ENCODE measurements at regions not wholly inside any gene's neighbourhood (a gene's known extent, or its start where the extent isn't known, plus 50 kb on each side); places are given as distances from the start of the nearest gene placed in this dataset.

DNA sequence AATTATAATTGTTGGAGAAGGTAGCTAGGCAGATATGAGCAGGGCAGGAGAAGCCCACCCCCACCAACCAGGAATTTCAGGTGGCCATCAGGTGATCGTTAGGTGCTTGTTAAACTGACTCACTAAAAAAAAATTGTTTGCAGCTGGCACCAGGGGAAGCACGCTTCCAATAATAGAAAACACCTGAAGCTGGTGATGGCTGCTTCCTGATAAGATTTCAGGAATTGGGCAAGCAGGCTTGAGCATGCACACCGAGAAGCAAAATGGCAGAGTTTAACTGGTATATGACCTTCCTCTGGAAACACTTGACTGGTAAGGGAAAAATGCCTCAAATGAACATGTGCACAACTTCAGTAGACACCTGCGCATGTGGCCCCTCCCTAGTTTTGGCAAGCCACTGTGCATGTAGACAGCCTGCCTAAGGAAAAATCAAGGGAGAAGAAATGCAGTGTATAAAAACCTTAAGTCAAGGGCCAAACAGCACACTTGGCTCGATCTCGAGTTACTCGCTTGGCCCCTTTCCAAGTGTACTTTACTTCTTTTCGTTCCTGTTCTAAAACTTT is 292.8 kb downstream of the CCDC85A start:
- H3K4me3 ChIP-seq (replicated peaks in 1 of 3; ENCODE audit: insufficient read depth in 1 of 3, low read depth in 2 of 3, low read length in 3 of 3), result no peak overlapping the region
- intact Hi-C loops (cut with micrococcal nuclease; ENCODE audit: unreplicated experiment), result no loop called here
- H4K20me1 ChIP-seq (ENCODE audit: insufficient read depth, low read length), result no peaks in the 10 kb centered on the region
- peaks cover 23% of the 10 kb centered on the region for H3K9me3 ChIP-seq (ENCODE audit: low read length)
- in situ Hi-C loops (cut with HindIII; ENCODE audit: extremely low pct_ligation_motif_present, low pct_unique_long_range_greater_than_20kb), result no loop called here
- DNase-seq (ENCODE audit: low spot score), result no peak
- no peaks in the 10 kb centered on the region for H3K36me3 ChIP-seq (replicated peaks in 1 of 2; ENCODE audit: control insufficient read depth in 1 of 2, insufficient read depth in 2 of 2, low read length in 2 of 2)
- BruUV-seq (replicated peaks), result no TSS peak
- H3K79me2 ChIP-seq (ENCODE audit: insufficient read depth, low read length), result no peaks in the 10 kb centered on the region
- ChIA-PET CTCF (ENCODE audit: low intra/inter-chr PET ratio, low total read pairs) (no interaction called here), POLR2A (no interaction called here)
- WGBS (ENCODE audit: low lambda C conversion rate), result 20% methylated on average over 8 of the region's 8 CpGs
- H2AFZ ChIP-seq (ENCODE audit: low read length), result no peak overlapping the region
- TF ChIP-seq MNT (IDR thresholded peaks at IDR 0.05), result peak; percentile 39; the same call in 1 of the 2 replicates
- TF ChIP-seq ZNF296 (CRISPR knock-in tag; conservative IDR thresholded peaks at IDR 0.05), result no peak
- no peak for TF ChIP-seq TGIF2 (CRISPR knock-in tag; IDR thresholded peaks at IDR 0.05)
- no peaks in the 10 kb centered on the region for H3K27me3 ChIP-seq (ENCODE audit: control insufficient read depth in 1 of 2, insufficient read depth in 2 of 2, low read length in 2 of 2)
- H3K4me2 ChIP-seq (ENCODE audit: low read depth, low read length), result no peak overlapping the region
- H3K9ac ChIP-seq (ENCODE audit: insufficient read depth, low read depth, low read length), result no peak overlapping the region
- no peak for ATAC-seq
- no peaks in the 10 kb centered on the region for H3K4me1 ChIP-seq (ENCODE audit: insufficient read depth, low read length)
- H3K27ac ChIP-seq (ENCODE audit: extremely low read length, insufficient read depth, low read length), result no peak overlapping the region
- FAIRE-seq, result no peak

DNA sequence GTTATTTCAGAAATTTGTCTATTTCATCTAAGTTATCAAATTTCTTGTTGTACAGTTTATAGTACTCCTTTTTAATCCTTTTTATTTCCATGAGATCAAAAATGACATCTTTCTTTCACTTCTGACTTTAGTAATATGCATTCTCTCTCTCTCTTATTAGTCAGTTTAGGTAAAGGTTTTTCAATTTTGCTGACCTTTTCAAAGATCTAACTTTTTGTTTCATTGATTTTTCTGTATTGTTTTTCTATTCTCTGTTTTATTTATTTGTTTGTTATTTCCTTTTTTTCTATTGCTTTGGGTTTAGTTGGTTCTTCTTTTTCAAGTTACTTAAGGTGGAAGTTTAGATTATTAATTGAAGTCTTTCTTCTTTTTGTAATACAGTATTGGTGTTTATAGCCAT is 294.2 kb downstream of the CCDC85A start:
- no TSS peak for BruUV-seq (replicated peaks)
- no peak for ATAC-seq

More for the DNA sequence above, 294.2 kb downstream of the CCDC85A start:
- Histone ChIP-seq H4K20me1 (ENCODE audit: insufficient read depth, low read length) (no peaks in the 10 kb centered on the region), H3K9ac (ENCODE audit: insufficient read depth, low read depth, low read length) (no peak overlapping the region), H3K27me3 (ENCODE audit: control insufficient read depth in 1 of 2, insufficient read depth in 2 of 2, low read length in 2 of 2) (no peaks in the 10 kb centered on the region), H3K36me3 (replicated peaks in 1 of 2; ENCODE audit: control insufficient read depth in 1 of 2, insufficient read depth in 2 of 2, low read length in 2 of 2) (no peaks in the 10 kb centered on the region), H3K4me1 (ENCODE audit: insufficient read depth, low read length) (no peaks in the 10 kb centered on the region), H3K27ac (ENCODE audit: extremely low read length, insufficient read depth, low read length) (no peak overlapping the region), H3K4me3 (replicated peaks in 1 of 3; ENCODE audit: insufficient read depth in 1 of 3, low read depth in 2 of 3, low read length in 3 of 3) (no peak overlapping the region), H2AFZ (ENCODE audit: low read length) (no peak overlapping the region), H3K9me3 (ENCODE audit: low read length) (peaks cover 18% of the 10 kb centered on the region), H3K4me2 (ENCODE audit: low read depth, low read length) (no peak overlapping the region), H3K79me2 (ENCODE audit: insufficient read depth, low read length) (no peaks in the 10 kb centered on the region)
- ChIA-PET POLR2A (no interaction called here), CTCF (ENCODE audit: low intra/inter-chr PET ratio, low total read pairs) (no interaction called here)
- FAIRE-seq, result no peak
- in situ Hi-C loops (cut with HindIII; ENCODE audit: extremely low pct_ligation_motif_present, low pct_unique_long_range_greater_than_20kb) (no loop called here), intact Hi-C loops (cut with micrococcal nuclease; ENCODE audit: unreplicated experiment) (no loop called here)
- no peak for DNase-seq (ENCODE audit: low spot score)
- TF ChIP-seq FIP1L1 (IDR thresholded peaks at IDR 0.05; ENCODE audit: borderline replicate concordance, insufficient read depth, low read depth, low read length) (no peak), PAF1 (CRISPR knock-in tag; IDR thresholded peaks at IDR 0.05) (no peak), MAFK (conservative IDR thresholded peaks at IDR 0.05 in 1 of 2, IDR thresholded peaks at IDR 0.05 in 1 of 2; ENCODE audit: low read length in 2 of 2) (peak; percentile 35 to 67; a peak in 3 of 4 replicates), RARA (CRISPR knock-in tag; IDR thresholded peaks at IDR 0.05) (no peak), PHF8 (CRISPR knock-in tag; IDR thresholded peaks at IDR 0.05) (no peak), ZNF558 (CRISPR knock-in tag; IDR thresholded peaks at IDR 0.05; ENCODE audit: borderline replicate concordance) (no peak), MAFF (IDR thresholded peaks at IDR 0.05; ENCODE audit: low read depth, low read length) (peak; percentile 22; the same call in 1 of the 2 replicates), TGIF2 (CRISPR knock-in tag; IDR thresholded peaks at IDR 0.05) (no peak)
- TF ChIP-seq, protein P1, sequence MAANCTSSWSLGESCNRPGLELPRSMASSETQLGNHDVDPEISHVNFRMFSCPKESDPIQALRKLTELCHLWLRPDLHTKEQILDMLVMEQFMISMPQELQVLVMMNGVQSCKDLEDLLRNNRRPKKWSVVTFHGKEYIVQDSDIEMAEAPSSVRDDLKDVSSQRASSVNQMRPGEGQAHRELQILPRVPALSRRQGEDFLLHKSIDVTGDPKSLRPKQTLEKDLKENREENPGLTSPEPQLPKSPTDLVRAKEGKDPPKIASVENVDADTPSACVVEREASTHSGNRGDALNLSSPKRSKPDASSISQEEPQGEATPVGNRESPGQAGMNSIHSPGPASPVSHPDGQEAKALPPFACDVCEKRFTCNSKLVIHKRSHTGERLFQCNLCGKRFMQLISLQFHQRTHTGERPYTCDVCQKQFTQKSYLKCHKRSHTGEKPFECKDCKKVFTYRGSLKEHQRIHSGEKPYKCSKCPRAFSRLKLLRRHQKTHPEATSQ (CRISPR knock-in tag; IDR thresholded peaks at IDR 0.05; ENCODE audit: borderline replicate concordance), result no peak
